Cerebellar nuclear complex (tissue), 1 donor: ENCODE measurements at regions not wholly inside any gene's neighbourhood (a gene's known extent, or its start where the extent isn't known, plus 50 kb on each side); places are given as distances from the start of the nearest gene placed in this dataset.

Source experiments
- DNase-seq, 2 experiments: peaks; one replicate each; lab custom pipeline; 2025; lab: John Stamatoyannopoulos, UW

DNA sequence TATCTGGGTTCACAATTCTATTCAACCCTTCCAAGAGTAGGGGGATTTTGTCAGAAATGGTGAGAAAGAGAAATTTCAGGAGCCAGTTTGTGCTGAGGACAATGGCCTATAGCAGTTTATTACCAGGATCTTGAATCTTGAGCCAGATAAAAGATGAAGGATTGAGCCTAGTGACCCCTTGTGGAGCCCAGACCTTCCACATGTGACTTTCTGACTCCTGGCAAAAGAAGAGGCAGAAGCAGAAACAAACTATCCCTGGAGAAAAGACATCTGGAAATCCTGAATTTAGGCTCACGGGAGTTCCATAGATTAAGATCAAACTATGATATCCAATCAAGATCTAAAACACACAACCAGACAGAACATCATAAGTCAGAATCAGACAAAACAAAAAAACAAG, 60.9 kb upstream of the CHRM2 start:
- no peak for DNase-seq

DNA sequence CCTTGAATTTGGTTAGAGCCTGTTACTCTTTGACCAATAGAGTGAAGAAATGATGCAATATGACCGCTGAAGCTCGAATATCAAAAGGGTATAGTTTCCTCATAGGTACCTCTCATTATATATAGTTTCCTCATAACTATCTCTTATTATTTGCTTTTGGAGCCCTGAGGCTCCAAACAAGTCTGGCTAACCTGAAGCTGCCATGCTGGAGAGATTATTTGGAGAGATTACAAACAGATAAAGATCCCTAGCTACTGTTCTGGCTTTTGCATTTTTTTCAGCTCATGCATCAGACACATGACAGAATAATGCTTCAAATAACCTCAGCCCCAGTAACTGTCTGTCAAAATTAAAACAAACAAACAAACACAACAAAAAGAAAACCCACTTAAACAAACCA, 65.4 kb upstream of the CHRM2 start:
- DNase-seq: no peak

DNA sequence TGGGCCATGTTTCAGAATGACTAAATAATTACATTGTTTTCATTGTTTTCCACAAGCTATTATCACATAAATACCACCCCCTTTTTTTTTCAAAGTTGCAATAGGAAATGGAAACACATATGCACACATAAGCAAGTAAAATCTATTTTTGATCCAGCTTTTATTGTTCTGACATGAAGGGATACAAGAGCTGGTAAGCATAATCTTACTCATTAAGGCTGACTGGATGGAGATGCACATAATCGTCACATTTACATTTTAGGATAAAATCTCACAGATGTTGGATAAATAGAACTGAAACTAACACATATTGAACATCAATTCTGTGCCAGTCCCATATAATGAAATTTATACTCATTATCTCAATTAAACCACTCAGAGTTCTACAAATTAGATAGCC, 84.5 kb upstream of the CHRM2 start:
- no peak for DNase-seq

DNA sequence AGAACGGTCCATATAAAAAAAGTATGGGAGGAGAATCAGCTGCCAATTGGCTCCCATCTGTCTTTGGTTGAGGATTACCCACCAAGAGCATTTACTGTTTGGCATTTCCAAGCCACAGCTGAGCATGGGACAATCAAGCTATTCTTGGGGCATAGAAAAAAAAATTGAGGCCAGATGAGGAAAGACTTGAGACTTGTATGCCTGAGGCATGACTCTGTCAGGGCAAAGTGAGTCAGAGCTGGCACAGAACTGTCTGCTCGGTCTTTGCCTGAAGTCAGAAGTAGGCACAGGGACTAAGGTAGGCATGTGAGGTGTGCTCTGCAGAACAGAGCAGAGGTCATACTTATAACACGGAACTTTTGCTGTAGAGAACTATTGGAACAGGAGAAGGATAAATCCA, 126.5 kb upstream of the CHRM2 start:
- DNase-seq: no peak

DNA sequence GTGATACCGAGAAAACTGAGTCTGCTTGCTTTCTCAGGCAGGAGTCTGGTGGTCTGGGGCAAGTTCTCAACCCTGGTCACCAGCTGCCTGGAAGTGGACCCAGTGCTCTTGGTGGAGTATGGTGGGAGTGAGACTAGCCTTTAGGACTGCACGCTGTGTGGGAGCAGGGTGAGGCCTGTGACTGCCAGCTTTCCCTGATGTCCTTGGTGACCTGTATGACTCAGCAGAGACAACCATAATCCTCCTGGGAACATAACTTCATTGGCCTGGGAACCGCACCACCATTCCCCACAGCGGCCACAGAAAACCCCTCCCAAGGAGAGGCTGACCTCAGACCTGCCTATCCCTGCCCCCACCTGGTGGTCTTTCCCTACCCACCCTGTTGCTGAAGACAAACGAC, 139.5 kb upstream of the CHRM2 start:
- DNase-seq: no peak

DNA sequence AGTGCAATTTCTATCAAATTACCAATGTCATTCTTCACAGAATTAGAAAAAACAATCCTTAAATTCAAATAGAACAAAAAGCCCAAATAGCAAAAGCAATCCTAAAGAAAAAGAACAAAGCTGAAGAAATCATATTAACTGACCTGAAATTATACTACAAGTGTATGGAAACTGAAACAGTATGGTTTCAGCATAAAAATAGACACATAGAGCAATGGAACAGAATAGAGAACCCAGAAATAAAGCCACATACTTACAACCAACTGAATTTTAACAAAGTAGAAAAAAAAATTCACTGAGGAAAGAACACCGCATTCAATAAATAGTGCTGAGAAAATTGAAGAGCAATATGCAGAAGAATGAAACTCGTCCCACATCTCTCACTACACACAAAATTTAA, 142.0 kb upstream of the CHRM2 start:
- no peak for DNase-seq

DNA sequence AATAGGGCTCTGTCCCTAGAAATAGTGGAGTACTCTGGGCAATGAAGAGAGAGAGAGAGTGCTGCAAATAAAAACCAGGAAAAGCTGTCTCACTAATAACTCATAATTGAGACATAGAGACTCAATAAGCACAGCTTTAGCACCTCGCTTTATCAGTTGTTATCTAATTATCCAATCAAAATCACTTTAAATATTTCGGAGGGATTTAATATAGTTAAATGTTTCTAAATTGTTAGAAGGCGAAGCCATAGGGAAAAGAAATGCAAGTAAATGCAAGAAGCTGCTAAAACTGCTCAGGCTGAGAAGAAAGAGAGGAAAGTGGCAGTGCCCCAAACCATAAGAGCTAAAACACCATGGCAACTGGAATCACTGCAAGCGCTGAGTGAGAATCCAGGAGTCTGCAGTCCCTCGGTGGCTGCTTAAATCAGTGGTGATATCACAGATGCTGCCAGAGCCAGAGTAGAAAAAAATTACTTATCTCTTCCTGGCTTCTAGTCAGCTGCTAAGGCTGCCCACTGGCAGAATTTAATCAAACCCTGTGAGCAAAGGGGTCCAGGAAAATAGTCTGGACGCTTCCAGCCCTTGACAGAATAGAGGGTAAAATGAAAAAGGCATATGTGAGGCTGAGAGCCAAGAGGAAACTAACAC, 150.4 kb upstream of the CHRM2 start:
- no peak for DNase-seq

DNA sequence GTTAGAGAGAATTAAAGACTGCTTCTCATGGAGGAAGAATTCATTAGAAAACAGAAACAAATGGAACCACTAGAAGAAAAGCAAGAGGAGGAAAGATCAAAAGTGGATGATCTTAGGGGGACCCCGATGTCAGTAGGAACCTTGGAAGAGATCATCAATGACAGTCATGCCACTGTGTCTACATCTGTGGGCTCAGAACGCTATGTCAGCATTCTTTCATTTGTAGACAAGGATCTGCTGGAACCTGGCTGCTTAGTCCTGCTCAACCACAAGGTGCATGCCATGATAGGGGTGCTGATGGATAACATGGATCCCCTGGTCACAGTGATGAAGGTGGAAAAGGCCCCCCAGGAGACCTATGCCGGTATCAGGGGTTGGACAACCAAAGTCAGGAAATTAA, 154.4 kb upstream of the CHRM2 start:
- no peak for DNase-seq

DNA sequence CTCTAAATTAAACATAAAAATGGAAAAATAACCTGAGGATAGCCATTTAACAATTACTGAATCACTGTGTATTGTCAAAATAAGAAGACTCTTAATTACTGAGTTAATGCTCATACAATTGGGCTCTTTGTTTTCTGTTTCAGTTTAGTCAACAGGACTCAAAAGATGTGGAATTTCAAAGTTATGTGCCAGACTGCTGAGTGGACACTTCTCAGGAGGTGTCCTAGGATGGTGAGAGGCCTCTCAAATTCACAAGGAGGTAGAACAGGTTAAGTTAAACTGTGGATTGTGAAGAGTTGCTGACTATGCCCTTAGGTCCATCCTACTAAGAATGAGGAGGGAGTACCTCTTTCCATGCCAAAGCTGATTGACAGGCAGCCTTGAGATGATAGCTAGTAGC, 157.7 kb upstream of the CHRM2 start:
- no peak for DNase-seq

DNA sequence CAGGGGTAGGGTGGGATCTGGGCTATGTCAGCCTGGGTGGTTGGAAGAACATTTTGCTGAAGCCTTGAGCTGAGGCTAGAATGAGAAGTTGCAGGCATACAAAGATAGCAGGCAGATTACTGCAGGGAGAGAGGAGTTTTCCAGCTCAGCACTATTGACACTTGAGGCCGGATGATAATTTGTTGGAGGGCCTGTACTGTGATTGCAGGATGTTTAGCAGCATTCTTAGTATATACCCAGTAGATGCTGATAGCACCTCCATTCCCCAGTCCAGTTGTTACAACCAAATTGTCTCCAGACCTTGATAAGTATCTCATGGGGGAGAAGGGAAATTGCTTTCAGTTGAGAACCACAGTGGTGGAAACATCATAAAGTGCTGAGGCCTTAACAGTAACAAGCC, 158.6 kb upstream of the CHRM2 start:
- no peak for DNase-seq

DNA sequence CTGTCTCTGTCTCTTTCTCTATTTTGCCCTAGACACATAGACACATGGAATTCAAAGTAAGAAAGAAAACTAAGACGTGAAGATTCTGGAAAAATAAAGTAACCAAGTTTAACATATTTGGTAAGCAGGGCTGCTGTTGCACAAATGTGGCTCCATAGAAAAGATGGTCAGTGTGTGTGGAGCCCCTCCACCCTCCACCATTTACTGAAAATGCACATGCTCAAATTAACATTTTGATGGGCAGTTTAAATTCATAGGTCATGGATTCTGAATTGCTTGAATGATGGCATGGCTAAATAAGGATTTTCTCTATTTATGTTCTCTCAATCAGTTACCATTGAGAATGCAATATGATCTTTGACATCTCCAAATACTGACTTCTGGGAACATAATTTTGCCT, 165.5 kb upstream of the CHRM2 start:
- DNase-seq: no peak

DNA sequence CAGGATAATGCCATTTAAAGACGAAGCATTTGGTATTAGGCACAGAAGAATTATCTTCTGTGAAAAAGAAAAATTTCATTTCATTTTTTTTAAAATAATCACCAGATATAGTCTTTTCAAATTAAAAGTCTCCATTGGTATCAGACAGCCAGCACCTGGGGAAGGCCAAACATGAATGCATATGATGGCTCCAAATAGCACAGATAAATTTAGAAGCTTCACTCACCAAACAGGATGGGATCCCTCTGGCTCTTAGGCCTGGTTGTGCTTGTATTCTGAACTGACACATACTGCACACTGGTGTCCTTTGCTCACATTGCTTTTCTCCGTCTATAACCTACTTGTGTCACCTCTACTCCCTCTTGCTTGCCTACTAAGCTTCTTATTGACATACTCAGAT, 169.5 kb upstream of the CHRM2 start:
- DNase-seq: no peak

DNA sequence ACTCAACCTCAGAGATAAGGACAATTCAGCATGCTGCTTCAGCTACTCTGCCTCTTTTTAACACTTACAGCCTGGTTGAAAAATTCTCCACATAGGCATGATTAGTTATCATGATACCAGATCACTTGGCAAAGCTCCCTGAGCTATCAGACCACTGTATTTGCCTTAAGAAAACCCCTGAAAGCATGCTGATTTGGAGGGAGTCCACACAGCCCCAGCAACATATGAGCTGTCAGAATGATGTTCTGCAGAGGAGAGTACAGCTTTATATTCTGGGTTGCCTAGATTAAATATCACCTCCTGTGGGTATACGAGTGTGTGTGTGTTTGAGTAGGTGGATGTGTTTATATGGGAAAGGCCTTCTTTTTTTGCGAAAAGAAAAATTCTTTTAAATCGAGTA, 170.2 kb upstream of the CHRM2 start:
- no peak for DNase-seq

DNA sequence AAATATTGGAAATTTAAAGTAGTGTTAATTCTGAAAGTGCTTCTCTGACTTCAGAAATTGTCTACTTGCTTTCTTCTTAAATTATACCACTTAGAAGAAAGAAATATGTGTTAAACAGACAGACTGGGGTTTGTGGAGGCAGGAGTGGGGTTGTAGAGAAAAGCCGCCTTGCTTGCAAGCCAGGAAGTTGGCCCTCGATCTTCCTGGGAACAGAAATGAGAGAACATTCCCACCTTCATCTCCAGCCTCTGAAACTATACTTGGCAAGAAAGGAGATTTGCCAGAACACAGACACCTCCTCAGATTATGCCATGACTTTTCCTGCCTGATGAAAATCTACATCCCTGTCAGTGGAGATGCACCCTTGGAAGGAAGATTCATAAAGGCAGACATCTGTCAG, 171.2 kb upstream of the CHRM2 start:
- DNase-seq: no peak

DNA sequence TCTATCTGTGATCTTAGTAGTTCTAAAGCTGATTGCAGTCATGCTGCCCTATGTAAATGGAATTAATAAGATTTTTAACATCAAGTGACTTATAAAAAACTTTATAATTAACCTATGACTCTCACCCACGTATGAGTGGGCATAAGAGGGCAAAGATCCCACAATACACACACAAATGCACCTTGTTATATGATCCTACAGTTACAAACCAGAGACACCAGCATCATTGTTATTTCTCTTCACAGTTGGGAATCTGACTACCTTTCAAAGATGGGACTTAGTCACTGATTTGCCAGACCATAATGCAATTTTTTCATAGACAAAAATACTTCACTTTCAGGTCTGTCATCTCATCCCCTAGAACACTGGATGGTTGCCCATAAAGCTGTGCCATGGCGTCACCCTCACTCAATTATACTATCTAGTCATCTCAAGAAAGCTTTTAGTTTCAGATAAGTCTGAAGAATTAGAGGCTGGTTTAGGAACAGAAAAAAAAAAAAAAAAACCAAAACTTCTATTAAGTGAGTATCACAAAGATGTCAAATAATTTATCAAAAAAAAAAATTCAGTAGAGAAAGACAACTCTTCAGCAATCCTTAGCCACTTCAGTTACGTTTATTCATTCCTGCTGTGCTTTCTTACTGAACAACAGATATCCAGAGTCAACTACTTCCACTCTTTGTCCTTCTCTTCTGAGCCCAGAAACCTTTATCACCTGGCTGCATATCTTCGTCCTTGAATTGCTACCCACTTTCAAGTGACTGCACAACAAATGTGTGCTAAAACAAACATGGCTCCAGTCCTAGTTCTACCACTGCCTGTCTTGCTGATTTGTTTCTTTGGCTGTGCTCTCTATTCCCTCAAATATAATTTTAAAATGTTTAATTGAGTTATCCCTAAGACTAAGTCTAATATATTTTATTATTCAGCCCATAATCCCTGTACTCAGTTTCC, 175.0 kb upstream of the CHRM2 start:
- no peak for DNase-seq

DNA sequence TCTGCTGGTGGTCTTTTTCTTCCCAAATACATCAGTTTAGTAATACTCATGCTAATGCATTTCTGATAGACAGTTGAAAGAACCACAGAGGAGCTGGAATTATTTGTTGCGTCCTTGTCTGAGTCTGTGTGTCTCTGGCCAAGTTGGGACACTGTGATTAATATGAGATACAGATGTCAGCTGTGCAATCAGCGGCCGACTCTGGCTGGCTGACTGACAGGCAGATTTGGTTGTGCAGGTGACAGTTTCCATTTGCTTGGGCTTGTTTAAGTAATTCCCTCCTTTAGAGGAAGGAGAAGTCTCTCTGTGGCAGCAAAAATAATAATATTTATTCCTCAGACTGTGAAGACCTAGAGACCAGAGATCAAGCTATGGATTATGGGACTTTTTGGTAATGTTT, 176.2 kb upstream of the CHRM2 start:
- no peak for DNase-seq

DNA sequence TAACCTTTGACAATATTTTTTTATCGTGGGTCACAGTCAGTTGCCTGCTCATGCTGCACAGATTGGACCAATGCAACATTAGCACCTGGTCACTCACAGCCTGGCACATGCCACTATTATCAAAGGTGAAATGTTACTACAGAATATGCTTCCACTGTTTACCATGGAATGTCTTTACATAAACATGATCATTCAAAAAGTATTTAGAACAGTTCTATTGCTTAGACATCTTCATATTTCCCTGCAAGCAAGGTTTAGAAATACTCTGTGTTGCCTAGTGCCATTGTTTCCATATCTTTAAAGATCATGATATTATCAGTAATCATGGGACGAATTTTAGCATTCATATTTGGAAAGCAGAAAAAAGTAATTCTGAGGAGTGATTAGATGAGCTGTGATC, 179.9 kb upstream of the CHRM2 start:
- DNase-seq: no peak

DNA sequence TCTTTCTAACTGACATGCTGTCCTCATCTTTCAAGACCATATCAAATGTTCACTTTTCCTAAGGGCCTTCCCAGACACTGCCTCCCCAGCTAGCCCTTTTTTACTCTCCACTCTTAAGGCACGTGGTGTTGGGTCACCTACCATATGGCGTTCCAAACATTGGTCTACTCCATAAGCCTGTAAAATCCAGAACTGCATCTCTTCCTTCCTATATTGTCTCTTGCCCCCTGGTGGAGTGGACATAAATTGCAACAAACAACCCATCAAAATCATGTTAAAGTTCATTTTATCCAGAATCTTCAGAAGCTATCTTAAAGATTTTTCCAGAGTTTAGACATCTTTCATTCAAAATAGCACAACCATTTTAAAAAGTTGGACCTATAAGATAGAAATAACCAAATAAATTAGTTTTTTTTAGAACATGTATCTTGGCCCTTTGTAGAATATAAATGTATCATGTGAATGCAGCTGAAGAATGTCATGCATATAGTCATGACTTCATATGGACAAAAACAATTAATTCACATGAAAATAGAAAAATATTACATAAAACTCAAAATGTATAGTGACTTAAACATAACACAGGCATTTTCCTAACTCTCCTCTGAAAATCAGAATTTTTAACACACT, 180.6 kb upstream of the CHRM2 start:
- DNase-seq: no peak

DNA sequence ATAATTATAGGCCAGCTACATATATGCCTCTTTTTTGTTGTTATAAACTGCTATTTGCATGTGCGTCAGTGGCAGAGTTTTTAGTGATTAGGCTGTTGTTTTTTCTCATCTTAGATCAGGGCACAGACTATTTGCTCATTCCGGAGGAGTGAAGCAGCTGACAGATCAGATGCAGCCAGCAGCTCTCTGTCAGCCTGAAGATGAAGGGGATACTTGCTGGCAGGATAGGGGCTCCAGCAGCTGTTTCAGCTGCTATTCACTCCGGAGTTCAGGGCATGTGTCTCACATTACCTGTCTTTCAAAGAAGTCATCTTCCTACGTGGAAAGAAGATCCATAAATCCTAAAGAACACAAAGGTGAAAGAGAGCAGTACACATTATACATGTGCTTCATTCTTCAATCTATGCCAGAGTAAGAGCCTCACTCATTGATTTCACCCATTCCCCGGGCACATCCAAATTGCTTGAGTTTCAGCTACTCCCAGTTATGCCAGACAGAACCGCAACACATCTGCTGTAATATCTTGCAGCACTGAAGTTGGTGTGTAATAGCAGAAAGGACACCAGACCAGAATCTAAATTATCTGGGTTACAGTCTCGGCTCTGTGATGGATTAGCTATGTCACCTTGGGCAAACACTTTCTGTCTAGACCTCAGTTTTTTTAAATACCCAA, 182.8 kb upstream of the CHRM2 start:
- DNase-seq: no peak

DNA sequence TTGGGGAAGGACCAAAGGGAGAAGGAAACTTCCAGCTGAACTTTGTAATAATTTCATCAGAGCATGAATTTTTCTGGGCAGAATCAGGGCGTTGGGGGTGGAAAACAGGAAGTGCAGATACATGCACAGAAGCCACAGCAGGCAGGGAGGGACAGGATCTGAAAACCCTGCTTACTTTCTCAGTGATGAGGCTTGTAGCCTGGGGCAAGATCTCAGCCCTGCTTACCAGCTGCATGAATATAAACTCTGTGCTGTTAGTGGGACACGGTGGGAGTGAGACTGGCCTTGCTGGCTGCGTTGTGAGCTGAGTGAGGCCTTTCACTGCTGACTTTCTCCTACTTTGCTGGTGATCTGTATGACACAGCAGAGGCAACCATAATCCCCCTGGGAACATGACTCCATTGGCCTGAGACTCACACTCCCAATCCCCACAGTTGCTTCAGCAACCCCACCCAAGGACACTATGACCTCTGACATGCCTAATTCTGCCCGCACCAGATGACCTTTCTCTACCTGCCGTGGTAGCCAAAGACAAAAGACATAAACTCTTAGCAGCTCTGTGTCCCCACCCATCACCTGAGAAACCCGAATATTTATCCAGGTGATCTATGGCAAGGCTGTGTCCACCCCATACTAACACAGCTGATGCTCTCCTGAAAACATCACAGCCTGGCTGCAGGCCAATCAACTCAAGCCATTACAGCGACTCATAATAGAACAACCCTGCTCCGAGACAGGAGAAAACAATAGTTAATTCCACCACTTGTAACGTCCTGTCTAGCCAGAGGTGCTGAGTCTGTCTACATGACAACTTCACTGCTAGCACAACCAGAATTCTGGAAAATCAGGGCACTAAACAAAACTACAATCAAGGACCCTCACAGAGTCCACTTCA, 190.7 kb upstream of the CHRM2 start:
- no peak for DNase-seq

DNA sequence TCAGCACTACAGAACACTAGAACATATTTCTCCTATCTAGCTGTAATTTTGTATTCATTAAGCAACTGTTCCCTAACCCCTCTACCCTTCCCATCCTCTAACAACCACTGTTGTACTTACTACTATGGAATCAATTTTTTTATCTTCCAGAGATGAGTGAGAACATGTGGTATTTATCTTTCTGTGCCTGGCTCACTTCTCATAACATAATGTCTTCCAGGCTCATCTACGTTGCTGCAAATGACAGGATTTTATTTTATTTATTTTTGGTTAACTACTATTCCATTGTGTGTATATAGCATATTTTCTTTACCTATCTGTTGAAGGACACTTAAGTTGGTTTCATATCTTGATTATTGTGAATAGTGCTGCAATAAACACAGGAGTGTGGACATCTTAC, 200.9 kb upstream of the CHRM2 start:
- DNase-seq: no peak
